M059J (cell line): ENCODE measurements at regions not wholly inside any gene's neighbourhood (a gene's known extent, or its start where the extent isn't known, plus 50 kb on each side); places are given as distances from the start of the nearest gene placed in this dataset.

Experiments
- DNase-seq: peaks from one replicate; pipeline ENCODE4 v3.0.0-alpha.2; 2012; ENCODE audit warnings: low read depth

GRCh38 chr2:18651842-18652774, 62.7 kb upstream of the NT5C1B start:
- DNase-seq: peak; percentile 34

GRCh38 chr2:18650221-18650620, 60.9 kb upstream of the NT5C1B start:
- no peak for DNase-seq

DNA sequence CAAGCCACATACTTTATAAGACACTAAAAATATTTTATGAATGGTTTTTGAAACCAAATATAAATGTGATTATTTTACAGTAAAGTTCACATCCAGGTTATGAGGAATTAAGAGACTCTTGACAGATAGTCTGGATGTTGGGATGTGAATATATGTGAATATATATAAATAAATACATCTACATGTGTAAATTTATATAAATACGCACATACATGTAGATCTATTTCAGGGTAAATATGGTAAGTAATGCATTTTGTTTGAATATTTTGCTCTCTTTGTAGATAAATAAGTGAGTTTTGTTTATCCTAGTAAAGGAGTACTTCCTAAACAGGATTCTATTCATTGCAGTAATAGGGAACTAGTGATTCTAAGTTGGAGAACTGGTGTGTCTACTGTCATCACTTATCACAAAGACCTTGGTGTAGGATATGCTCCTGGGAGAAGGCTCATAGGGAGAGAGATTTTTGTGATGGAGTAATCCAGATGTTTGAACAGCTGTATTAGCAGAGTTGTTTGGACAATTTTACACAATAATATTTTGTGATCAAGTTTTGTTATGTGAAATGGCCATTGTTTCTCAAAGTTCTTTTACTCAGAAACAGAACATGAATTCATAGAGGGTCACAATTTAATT, 60.2 kb upstream of the NT5C1B start:
- no peak for DNase-seq

DNA sequence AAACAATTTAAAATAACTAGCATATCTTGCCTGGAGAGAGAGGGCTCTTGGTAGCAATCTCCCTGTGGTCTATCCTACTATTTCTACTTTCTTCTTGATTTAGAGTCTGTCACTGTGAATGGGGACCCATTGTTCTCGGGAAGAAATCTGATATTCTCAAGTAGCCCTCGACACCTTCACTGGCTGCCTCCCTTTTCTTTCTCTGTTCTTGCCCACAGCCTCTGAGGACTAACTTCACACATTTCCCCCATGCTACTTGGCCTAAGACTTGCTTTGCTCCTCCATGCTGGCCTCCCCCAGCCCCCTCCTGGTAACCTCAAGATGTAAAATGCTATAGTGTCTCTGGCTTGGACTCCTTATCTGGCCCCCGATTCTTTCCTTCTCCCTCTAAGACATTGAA, 58.8 kb upstream of the NT5C1B start:
- no peak for DNase-seq

DNA sequence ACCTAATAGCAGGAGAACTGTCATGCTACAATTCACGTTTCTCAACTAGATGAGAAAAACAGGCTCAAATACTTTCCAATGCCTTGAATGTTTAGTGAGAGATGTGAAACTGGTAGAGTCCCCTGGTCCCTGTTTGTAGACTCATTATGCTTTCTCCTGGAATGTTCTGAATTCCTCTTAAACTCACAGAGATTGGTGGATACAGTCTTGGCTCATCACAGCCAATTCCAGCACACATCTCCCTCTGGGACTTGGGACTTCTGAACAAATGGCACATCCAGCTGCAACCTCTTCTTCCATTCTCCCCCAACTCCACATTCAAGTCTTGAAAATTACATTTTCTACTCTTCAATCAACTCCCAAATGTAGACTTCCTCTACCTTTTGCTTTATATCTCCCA, 58.4 kb upstream of the NT5C1B start:
- no peak for DNase-seq

DNA sequence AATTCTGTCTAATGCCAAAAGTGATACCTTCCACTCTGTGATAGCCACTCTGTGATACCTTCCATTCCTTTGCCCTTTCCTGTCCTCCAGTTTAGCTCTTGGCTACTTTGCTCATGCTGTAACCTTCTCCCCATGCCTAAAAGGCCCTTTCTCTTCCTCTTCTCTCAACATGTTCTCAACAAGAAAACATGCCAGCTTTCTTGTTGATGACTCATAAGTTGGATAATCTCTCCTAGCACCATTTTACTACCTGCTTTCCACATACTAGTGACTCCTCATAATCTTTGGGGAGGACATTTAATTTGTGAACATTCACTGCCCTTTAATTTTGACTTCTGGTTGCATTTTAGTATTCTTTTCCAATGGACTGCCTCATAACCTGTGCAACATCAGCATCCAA, 55.9 kb upstream of the NT5C1B start:
- peak; percentile 37 for DNase-seq

DNA sequence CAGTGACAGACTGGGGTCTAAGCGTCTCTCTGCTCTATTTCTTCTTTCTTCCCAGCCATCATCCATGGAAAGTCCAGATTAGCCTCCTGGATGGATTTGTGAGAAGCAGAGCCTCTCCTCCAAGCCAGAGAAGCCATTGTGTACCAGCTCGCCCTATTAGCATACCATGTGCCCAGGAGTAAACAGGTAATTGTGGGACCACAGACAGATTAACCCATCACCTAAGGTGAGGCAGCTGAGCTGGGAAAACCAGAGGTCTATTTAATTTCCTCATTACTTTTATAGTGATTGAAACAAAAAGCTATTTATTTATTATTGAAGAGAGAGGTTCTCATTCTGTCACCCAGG, 54.7 kb upstream of the NT5C1B start:
- DNase-seq: no peak

- no peak for DNase-seq
Measured at GRCh38 chr2:18643326-18644114, 54.2 kb upstream of the NT5C1B start.

GRCh38 chr2:18641823-18642222, 52.5 kb upstream of the NT5C1B start:
- DNase-seq: no peak

- DNase-seq: peak; percentile 64
Measured at GRCh38 chr2:18639756-18640453, 50.5 kb upstream of the NT5C1B start.
